OCI-LY3 (cell line): ENCODE measurements at regions not wholly inside any gene's neighbourhood (a gene's known extent, or its start where the extent isn't known, plus 50 kb on each side); places are given as distances from the start of the nearest gene placed in this dataset.
"Not testable (repeated sequence)": the region's sequence is repeated elsewhere in the genome, so short reads cannot be mapped to it uniquely, and the experiment has no call there.

Experiments
- H2AFZ ChIP-seq: fragments of 200-600, 300-600 bp; shearing (Covaris generic); 2 replicates; pipeline ENCODE4 v1.6.0; 2014; ENCODE audit warnings: antibody characterized with exemption, low read depth, low read length
- H3K27ac ChIP-seq: fragments of 200-600, 300-600 bp; sonication (generic); 2 replicates; pipeline ENCODE4 v1.5.1; 2014; ENCODE audit warnings: mild to moderate bottlenecking, low read length, moderate library complexity, mixed read lengths
- H3K27me3 ChIP-seq: fragments of 200-600, 300-600 bp; sonication (generic); 2 replicates; pipeline ENCODE4 v1.6.1; 2014; ENCODE audit warnings: low read depth, low read length, mixed read lengths
- H3K36me3 ChIP-seq: fragments of 200-600, 300-600 bp; sonication (generic); replicated peaks from 2 replicates; pipeline ENCODE3; 2014; ENCODE audit warnings: low read depth, low read length, mixed read lengths
- H3K4me1 ChIP-seq: fragments of 300-600, 200-600 bp; sonication (generic); 2 replicates; pipeline ENCODE4 v1.6.1; 2014; ENCODE audit warnings: low read length, mixed read lengths
- H3K4me2 ChIP-seq: fragments of 200-600, 300-600 bp; sonication (generic); 2 replicates; pipeline ENCODE4 v1.6.1; 2014; ENCODE audit warnings: low read length, mixed read lengths
- H3K4me3 ChIP-seq: fragments of 300-600, 200-600 bp; sonication (generic); 2 replicates; pipeline ENCODE4 v1.5.1; 2014; ENCODE audit warnings: antibody characterized with exemption, mild to moderate bottlenecking, low read length, moderate library complexity
- H3K79me2 ChIP-seq: fragments of 300-600, 200-600 bp; shearing (Covaris generic); 2 replicates; pipeline ENCODE4 v1.6.1; 2014; ENCODE audit warnings: mild to moderate bottlenecking, low read length, mixed read lengths
- H3K9ac ChIP-seq: fragments of 300-600, 200-600 bp; shearing (Covaris generic); 2 replicates; pipeline ENCODE4 v1.6.0; 2014; ENCODE audit warnings: mild to moderate bottlenecking, low read length, moderate library complexity
- H3K9me3 ChIP-seq: fragments of 200-600, 300-600 bp; shearing (Covaris generic); 2 replicates; pipeline ENCODE4 v1.6.1; 2014; ENCODE audit warnings: low read length, mixed read lengths; ENCODE audit not compliant: insufficient read depth
- H4K20me1 ChIP-seq: fragments of 200-600, 300-600 bp; sonication (generic); 2 replicates; pipeline ENCODE4 v1.6.1; 2016; ENCODE audit warnings: low read length, mixed read lengths; ENCODE audit not compliant: insufficient read depth
- CTCF ChIP-seq: fragments of 200-600, 300-600 bp; sonication (generic); IDR thresholded peaks from 2 replicates; pipeline ENCODE4 v1.5.1; 2014; ENCODE audit warnings: antibody characterized with exemption, low read length, low read depth
- EZH2phosphoT487 ChIP-seq: fragments of 200-600 bp; shearing (Covaris generic); IDR thresholded peaks from 2 replicates; pipeline ENCODE4 v1.6.1; 2018; ENCODE audit warnings: antibody characterized with exemption, mixed run types, low read depth

GRCh38 chr2:183903026-183903425 lies 695.3 kb upstream of the ZNF804A start:
- no peaks in the 10 kb centered on the region for H3K4me1 ChIP-seq
- H3K9me3 ChIP-seq = no peaks in the 10 kb centered on the region
- no peak overlapping the region for H3K4me3 ChIP-seq
- no peak overlapping the region for H3K9ac ChIP-seq
- TF ChIP-seq CTCF (no peak), EZH2phosphoT487 (no peak)
- H2AFZ ChIP-seq = no peak overlapping the region
- H3K4me2 ChIP-seq = no peak overlapping the region
- no peaks in the 10 kb centered on the region for H4K20me1 ChIP-seq
- no peaks in the 10 kb centered on the region for H3K36me3 ChIP-seq
- no peaks in the 10 kb centered on the region for H3K79me2 ChIP-seq
- H3K27ac ChIP-seq = no peak overlapping the region
- H3K27me3 ChIP-seq = no peaks in the 10 kb centered on the region

GRCh38 chr2:183916041-183916440 lies 682.3 kb upstream of the ZNF804A start:
- H3K27me3 ChIP-seq, H3K27ac ChIP-seq, H3K79me2 ChIP-seq, H3K36me3 ChIP-seq, H3K4me3 ChIP-seq, H4K20me1 ChIP-seq, H3K9ac ChIP-seq, H3K9me3 ChIP-seq, H2AFZ ChIP-seq, H3K4me2 ChIP-seq, H3K4me1 ChIP-seq: not testable (repeated sequence)

DNA sequence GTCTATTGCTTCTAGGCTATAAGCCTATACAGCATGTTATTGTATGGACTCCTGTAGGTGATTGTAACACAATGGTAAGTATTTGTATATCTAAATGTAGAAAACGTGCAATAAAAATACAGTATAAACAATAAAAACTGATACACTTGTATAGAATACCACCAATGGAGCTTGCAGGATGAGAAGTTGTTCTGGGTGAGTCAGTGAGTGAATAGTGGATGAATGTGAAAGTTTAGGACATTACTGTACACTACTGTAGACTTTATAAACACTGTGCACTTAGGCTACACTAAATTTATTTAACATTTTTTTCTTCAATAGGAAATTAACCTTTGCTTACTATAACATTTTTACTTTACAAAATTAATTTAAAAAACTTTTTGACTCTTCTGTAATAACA lies 679.2 kb upstream of the ZNF804A start:
- Histone ChIP-seq H4K20me1 (no peaks in the 10 kb centered on the region), H3K4me3 (no peak overlapping the region), H2AFZ (no peak overlapping the region), H3K9ac (no peak overlapping the region), H3K4me2 (no peak overlapping the region), H3K36me3 (no peaks in the 10 kb centered on the region), H3K27ac (no peak overlapping the region), H3K79me2 (no peaks in the 10 kb centered on the region), H3K4me1 (no peaks in the 10 kb centered on the region), H3K27me3 (no peaks in the 10 kb centered on the region), H3K9me3 (no peaks in the 10 kb centered on the region)
- TF ChIP-seq CTCF = no peak
- no peak for TF ChIP-seq EZH2phosphoT487

DNA sequence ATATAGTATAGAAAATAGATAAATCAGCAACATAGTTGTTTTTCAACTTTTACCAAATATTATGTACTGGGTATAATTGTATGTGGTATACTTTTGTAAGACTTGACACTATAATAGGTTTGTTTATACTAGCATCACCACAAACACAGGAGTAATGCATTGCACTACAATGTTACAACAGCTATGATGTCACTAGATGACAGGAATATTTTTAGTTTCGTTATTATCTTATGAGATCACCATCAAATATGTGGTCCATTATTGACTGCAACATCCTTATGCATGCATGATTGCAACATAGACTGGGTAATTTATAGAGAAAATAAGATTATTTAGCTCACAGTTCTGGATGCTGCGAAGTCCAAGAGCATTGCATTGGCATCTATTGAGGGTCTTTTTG lies 678.4 kb upstream of the ZNF804A start:
- no peak overlapping the region for H3K9ac ChIP-seq
- H3K36me3 ChIP-seq = no peaks in the 10 kb centered on the region
- no peak overlapping the region for H3K4me3 ChIP-seq
- H3K4me1 ChIP-seq = no peaks in the 10 kb centered on the region
- H3K9me3 ChIP-seq = no peaks in the 10 kb centered on the region
- no peak overlapping the region for H3K4me2 ChIP-seq
- no peak overlapping the region for H2AFZ ChIP-seq
- no peaks in the 10 kb centered on the region for H3K79me2 ChIP-seq
- H3K27me3 ChIP-seq = no peaks in the 10 kb centered on the region
- TF ChIP-seq CTCF (no peak), EZH2phosphoT487 (no peak)
- no peaks in the 10 kb centered on the region for H4K20me1 ChIP-seq
- no peak overlapping the region for H3K27ac ChIP-seq

GRCh38 chr2:183925281-183925680 lies 673.0 kb upstream of the ZNF804A start:
- Histone ChIP-seq H3K4me2 (no peak overlapping the region), H3K9ac (no peak overlapping the region), H3K4me3 (no peak overlapping the region), H4K20me1 (no peaks in the 10 kb centered on the region), H3K36me3 (no peaks in the 10 kb centered on the region), H3K9me3 (no peaks in the 10 kb centered on the region), H3K4me1 (no peaks in the 10 kb centered on the region), H3K27me3 (no peaks in the 10 kb centered on the region), H3K27ac (no peak overlapping the region), H3K79me2 (no peaks in the 10 kb centered on the region), H2AFZ (no peak overlapping the region)
- no peak for TF ChIP-seq CTCF
- TF ChIP-seq EZH2phosphoT487 = no peak
